GM19351 (cell line): ENCODE measurements at regions not wholly inside any gene's neighbourhood (a gene's known extent, or its start where the extent isn't known, plus 50 kb on each side); places are given as distances from the start of the nearest gene placed in this dataset.

Experiments
- ATAC-seq: cut with Tn5 transposase; IDR thresholded peaks from one replicate; pipeline ENCODE4 v1.9.1; 2021; ENCODE audit warnings: mild to moderate bottlenecking, moderate library complexity; ENCODE audit not compliant: unreplicated experiment

- no peak for ATAC-seq
These were observed 126.8 kb upstream of the DCN start for GRCh38 chr12:91309450-91309849.

DNA sequence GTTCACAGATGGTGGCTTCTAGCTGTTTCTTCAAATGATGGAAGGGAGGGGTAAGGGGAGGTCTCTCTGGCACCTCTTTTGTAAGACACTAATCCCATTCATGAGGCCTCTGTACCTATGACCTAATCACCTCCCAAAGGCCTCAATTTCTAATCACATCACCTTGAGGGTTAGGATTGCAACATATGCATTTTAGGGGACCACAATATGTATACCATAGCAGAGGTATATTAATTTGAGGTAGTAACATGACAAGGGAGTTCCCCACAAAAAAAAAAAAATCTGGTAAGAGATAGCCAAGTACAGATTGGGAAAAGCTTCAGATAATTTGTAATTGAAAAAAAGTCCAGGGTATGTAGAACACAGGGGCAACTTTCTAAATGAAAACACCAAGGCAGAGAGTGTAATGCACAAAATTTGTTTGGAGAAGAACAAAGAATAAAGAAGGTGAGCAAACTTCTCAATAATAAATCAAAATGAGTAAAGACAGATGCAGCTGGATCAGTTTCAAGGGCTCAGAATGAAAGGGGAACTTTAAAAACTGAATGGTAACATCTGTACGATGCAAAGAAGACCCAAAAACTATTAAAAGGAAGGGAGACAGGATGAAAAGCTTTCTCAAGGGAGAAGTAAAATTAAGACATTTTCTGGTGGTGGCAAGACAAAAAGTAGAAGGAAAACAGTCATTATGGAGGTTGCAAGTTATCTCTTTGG lies 125.5 kb upstream of the DCN start:
- no peak for ATAC-seq

GRCh38 chr12:91290354-91290753 lies 107.7 kb upstream of the DCN start:
- ATAC-seq, result no peak

GRCh38 chr12:91289906-91290305 lies 107.3 kb upstream of the DCN start:
- ATAC-seq, result no peak

DNA sequence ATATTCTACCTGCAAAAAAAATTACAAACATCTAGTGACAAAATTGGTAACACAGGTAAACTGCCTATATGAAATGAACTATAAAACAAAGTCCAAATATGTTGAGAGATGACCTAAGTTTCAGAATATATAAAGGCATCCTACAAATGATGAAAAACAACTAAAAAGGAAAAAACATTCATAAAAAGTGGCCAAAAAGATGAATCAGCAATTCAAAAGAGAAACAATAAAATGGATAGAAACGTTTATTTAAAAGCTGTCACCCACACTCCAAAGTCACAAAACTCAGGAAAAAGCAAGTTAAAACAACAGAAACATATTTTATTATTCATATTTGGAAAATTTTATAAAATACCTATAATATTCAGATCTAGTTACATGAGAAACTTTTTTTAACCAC lies 106.5 kb upstream of the DCN start:
- no peak for ATAC-seq

DNA sequence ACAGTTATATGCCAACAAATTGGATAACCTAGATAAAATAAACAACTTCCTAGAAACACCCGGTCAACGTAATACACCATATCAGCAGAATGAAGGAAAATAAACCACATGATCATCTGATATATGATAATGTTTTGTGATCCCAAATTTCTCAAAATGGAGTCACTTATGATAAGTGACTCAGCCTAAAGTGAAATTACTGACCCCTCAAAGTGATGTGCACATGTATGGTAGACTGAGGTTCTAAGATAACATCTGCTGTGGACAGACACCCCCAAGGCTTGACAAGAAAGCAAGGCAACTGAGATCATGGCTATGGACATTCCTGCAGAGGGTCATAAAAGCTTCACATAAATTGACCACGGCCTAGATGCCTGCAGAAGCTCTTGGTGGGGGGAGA lies 105.1 kb upstream of the DCN start:
- ATAC-seq, result no peak

GRCh38 chr12:91278126-91278525 lies 95.5 kb upstream of the DCN start:
- no peak for ATAC-seq

- no peak for ATAC-seq
These were observed 93.9 kb upstream of the DCN start for GRCh38 chr12:91276509-91276908.

- ATAC-seq, result no peak
These were observed 92.7 kb upstream of the DCN start for GRCh38 chr12:91275321-91275720.

GRCh38 chr12:91274916-91275315 lies 92.3 kb upstream of the DCN start:
- ATAC-seq, result no peak

GRCh38 chr12:91273560-91273959 lies 90.9 kb upstream of the DCN start:
- ATAC-seq, result no peak

- no peak for ATAC-seq
These were observed 89.9 kb upstream of the DCN start for GRCh38 chr12:91272461-91273063.

- no peak for ATAC-seq
These were observed 88.6 kb upstream of the DCN start for GRCh38 chr12:91271185-91271584.

GRCh38 chr12:91267039-91267438 lies 84.4 kb upstream of the DCN start:
- no peak for ATAC-seq

DNA sequence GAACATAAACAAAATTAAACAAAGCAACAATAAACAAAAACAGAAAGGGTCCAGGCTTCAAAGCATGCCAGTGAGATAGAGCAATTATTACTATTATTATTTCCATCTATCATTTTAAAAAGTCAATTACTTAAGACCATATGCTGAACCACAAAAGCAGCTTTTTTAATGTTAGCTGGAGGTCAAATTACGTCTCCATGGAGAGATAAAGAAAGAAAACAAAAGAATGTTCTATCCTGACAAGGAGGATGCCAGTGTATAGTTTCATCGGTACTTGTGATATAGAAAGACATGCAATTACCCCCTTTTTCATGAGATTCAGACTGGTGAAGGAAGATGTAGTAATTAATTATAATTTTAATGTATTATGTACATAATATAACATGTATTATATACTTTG lies 81.6 kb upstream of the DCN start:
- no peak for ATAC-seq

DNA sequence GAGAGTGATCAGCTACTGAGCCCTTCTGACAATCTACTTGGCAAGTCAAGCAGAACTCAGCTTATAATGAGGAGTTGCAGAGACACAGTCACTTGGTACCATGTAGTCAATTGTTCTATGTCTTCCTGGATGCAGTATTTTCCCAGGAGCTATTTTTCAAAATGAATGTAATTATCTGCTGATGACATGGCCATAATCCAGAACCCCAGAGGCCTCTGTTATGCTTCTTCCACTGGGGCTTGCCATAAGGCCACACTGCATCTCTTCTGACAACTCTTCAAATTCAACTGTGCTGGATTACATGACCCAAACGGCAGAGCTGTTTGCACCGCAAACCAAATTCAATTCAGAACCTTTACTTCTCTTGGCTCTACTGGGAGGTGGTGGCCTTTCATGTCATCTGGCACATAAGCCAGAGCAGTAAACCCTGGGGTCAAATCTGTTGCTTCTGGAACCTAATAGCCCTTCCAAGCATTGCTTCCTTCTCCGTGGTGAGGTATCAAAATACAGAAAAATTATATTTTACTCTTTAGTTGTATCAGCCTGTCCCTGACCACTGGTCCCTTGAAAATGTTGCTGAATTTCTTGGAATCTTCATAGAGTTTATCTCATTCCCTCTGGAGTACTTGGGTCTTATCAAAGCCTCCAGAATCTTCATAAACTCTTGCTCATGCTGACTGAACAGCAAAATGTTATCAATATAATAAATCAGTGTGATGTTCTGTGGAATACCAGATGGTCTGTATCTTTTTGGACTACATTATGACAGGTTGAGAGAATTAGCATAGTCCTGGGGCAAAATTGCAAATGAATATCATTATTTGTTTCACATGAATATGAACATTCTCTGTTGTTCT lies 79.4 kb upstream of the DCN start:
- ATAC-seq, result no peak

DNA sequence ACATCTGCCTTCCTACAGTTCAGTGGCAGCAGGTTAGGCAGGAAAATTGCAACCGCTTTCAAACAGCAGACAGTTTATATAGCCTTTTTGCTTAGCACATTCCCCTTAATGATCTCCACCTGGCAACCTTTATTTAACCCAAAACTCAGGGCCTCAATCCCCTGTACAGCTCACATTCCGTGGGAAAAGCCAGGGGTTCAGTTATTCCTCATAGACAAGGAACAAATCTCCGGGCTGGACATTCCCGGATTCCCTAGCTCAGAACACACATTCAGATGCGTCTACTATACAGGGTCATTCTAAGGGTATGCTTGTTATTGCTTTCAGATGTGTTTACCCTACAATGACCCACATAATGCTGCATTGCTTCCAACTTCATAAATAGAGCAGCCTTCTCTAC lies 73.8 kb upstream of the DCN start:
- ATAC-seq, result no peak

DNA sequence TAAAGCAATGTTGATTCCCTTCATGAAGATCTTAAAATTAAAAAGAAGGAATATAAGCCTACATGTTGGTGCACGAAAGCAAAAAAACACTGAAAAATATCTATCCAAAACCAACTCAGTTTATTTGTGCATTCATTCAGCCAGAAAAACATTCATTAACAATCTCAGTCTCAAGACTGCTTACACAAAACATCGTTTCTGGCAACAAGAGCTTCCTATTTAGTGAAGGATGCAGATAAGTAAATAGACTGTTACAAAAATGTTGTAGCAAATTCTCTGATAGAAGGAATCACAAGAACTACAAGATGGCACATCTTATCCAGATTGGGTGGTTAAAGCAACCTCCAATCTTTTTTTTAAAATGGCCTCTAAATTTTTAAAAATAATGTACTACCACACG lies 69.7 kb upstream of the DCN start:
- no peak for ATAC-seq

DNA sequence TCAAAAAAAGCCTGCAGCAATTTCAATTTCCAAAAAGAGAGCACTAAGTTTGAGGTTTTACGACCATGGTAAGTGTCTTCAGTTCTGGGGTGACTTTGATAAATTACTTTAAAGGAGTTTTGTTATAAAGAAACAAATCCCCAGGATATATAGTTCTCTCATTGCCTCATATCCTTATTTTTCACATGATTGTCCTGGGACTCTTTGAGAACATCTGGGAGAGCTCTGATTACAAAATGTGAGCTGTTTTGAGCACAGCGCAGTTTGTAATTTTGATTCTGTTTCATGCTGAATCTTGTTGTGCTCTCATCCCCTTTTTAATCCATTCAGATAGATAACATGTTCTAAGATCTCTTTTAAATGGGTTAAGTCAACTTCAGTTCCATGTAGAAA lies 67.7 kb upstream of the DCN start:
- no peak for ATAC-seq

- no peak for ATAC-seq
These were observed 67.1 kb upstream of the DCN start for GRCh38 chr12:91249518-91250272.

DNA sequence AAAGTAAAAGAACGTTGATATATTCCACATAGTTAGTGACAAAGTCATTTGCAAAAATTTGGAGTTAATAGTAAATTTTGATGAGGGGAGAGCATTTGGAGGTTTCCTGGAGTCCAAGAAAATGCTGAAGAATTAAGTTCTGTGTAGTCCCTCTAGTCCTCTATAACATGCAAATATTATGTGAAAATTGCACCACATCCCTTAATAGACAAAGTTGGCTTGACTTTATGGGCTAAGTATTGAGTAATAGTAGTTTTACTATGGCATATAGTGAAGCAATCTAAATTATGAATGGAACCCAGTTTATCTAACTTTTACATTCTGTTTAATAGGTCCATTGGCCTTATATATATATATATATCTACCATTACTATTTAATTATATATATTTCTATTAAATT lies 66.4 kb upstream of the DCN start:
- ATAC-seq, result no peak
